Spleen (tissue), 11 donors: ENCODE measurements at regions not wholly inside any gene's neighbourhood (a gene's known extent, or its start where the extent isn't known, plus 50 kb on each side); places are given as distances from the start of the nearest gene placed in this dataset.

Experiments
- DNase-seq: peaks from one replicate; pipeline ENCODE4 v3.0.0-alpha.2; 2020
- H3K27ac ChIP-seq, 8 donors: fragments of 200-600 bp; sonication (generic) in 7 of 8; 1 replicate in 4 of 8; 2 replicates in 4 of 8; pipeline versions ENCODE4 v1.5.0 to v1.8.0; 2016 to 2021; ENCODE audit warnings: inconsistent platforms in 4 of 8, mild to moderate bottlenecking in 4 of 8, moderate library complexity in 1 of 8
- H3K27me3 ChIP-seq, 7 donors: fragments of 200-600 bp; sonication (generic) in 6 of 7; replicated peaks in 1 of 7; 1 replicate in 4 of 7; 2 replicates in 3 of 7; pipeline versions ENCODE4 v1.5.0 to v1.8.0; 2016 to 2021; ENCODE audit warnings: inconsistent platforms in 3 of 7, mild to moderate bottlenecking in 1 of 7
- H3K36me3 ChIP-seq, 6 donors: fragments of 200-600 bp; sonication (generic) in 5 of 6; 1 replicate in 4 of 6; 2 replicates in 2 of 6; pipeline versions ENCODE4 v1.5.0 to v1.8.0; 2016 to 2021; ENCODE audit warnings: inconsistent platforms in 2 of 6
- H3K4me1 ChIP-seq, 6 donors: fragments of 200-600 bp; sonication (generic) in 5 of 6; 1 replicate in 3 of 6; 2 replicates in 3 of 6; pipeline versions ENCODE4 v1.5.0 to v1.8.0; 2016 to 2021; ENCODE audit warnings: inconsistent platforms in 3 of 6
- H3K4me3 ChIP-seq, 8 donors: fragments of 200-600 bp; sonication (generic) in 7 of 8; 1 replicate in 4 of 8; 2 replicates in 4 of 8; pipeline versions ENCODE4 v1.5.0 to v1.8.0; 2016 to 2021; ENCODE audit warnings: inconsistent platforms in 4 of 8, mild to moderate bottlenecking in 4 of 8, moderate library complexity in 2 of 8
- H3K9me3 ChIP-seq, 8 donors: fragments of 200-600 bp; sonication (generic) in 7 of 8; 1 replicate in 4 of 8; 2 replicates in 4 of 8; pipeline versions ENCODE4 v1.5.0 to v1.8.0; 2016 to 2021; ENCODE audit warnings: inconsistent platforms in 4 of 8
- CTCF ChIP-seq, 11 experiments: fragments of 200-600 bp in 7 of 11; fragments of 450-650 bp in 4 of 11; sonication (generic) in 4 of 11; IDR thresholded peaks in 8 of 11; conservative IDR thresholded peaks in 3 of 11; 1 replicate in 7 of 11; 2 replicates in 4 of 11; pipeline versions ENCODE4 v1.4.0 to v1.8.0; 2016 to 2021; ENCODE audit warnings: antibody characterized with exemption in 11 of 11, inconsistent platforms in 4 of 11, mild to moderate bottlenecking in 1 of 11
- POLR2A ChIP-seq, 3 donors: fragments of 450-650 bp; IDR thresholded peaks; one replicate each; pipeline ENCODE4 v1.5.1; 2017; ENCODE audit warnings: antibody characterized with exemption in 3 of 3, mild to moderate bottlenecking in 1 of 3
- POLR2AphosphoS5 ChIP-seq, 3 donors: sonication (generic); formaldehyde crosslinking; IDR thresholded peaks; one replicate each; pipeline ENCODE4 v1.5.1; 2017; ENCODE audit warnings: antibody characterized with exemption in 3 of 3
- WGBS, 5 donors: extraction: QIAGEN DNeasy Blood & Tissue Kit in 3 of 5; methylation state at CpG; one replicate each; pipeline versions ENCODE4 v1.1.5 to v1.1.7; 2013 to 2018; 5-methylcytosine and 5-hydroxymethylcytosine counted together
- intact Hi-C: fragments of 100-400 bp; cut with DNase I; formaldehyde crosslinking; loops from one replicate; pipeline ENCODE4 v1.15.0; 2023; ENCODE audit warnings: low total_unique reads
- donor health status: healthy with polysubstance abuse.
- donor health status: DM: no; HTN: no; CAD: no; lungs with moderate emphysema.
- donor health status: DM: no; HTN: no; CAD: no.
- donor health status: Bipolar disorder and iron deficiency.
- donor health status: healthy.
- donor health status: DM: no; HTN: no; CAD: no.
- donor health status: DM: yes; HTN: yes; CAD: no.

DNA sequence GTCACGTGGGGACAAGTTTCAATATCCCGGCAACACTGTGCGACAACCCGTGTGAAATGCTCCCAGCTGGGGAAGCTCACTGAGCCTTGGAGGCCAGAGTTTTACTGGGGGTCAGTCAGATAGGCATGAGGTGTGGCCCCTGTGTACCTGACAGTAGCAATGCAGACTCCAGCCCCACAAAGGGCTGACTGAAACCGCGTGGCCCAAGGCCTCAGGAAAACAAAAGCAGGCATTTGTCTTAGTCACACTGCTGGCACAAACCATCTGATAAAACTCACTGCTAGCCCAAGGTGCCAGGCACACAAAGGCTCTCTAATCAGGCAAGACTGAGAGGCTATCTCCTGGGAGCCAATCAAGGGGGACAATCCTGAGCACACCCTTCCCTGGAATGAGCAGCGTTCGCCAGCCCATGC is 786.6 kb upstream of the RAB6C start:
- no peak overlapping the region for H3K4me3 ChIP-seq
- 80 to 93% (median 87%) methylated on average over 6 to 8 of the region's 8 CpGs for WGBS, 5 donors
- DNase-seq, result no peak
- no peak for TF ChIP-seq POLR2A (IDR thresholded peaks at IDR 0.05)
- TF ChIP-seq CTCF (IDR thresholded peaks at IDR 0.05 in 8 of 11, conservative IDR thresholded peaks at IDR 0.05 in 3 of 11), result no peak
- no peak for TF ChIP-seq POLR2AphosphoS5 (IDR thresholded peaks at IDR 0.05)
- no peaks in the 10 kb centered on the region for H3K36me3 ChIP-seq
- peaks cover 0 to 38% (median 4%) of the 10 kb centered on the region in 7 donors for H3K27me3 ChIP-seq
- intact Hi-C loops, result no loop called here
- no peak overlapping the region for H3K27ac ChIP-seq
- no peaks in the 10 kb centered on the region for H3K4me1 ChIP-seq
- H3K9me3 ChIP-seq, result no peaks in the 10 kb centered on the region

- no peaks in the 10 kb centered on the region for H3K4me1 ChIP-seq
- no peak for DNase-seq
- H3K27ac ChIP-seq, result no peak overlapping the region
- 57 to 69% (median 61%) methylated on average over 4 of the region's 4 CpGs for WGBS, 5 donors
- no peaks in the 10 kb centered on the region for H3K36me3 ChIP-seq
- TF ChIP-seq CTCF (IDR thresholded peaks at IDR 0.05 in 8 of 11, conservative IDR thresholded peaks at IDR 0.05 in 3 of 11) (no peak), POLR2A (IDR thresholded peaks at IDR 0.05) (no peak), POLR2AphosphoS5 (IDR thresholded peaks at IDR 0.05) (no peak)
- H3K9me3 ChIP-seq, result no peaks in the 10 kb centered on the region
- H3K4me3 ChIP-seq, result no peak overlapping the region
- peaks cover 0 to 35% (median 4%) of the 10 kb centered on the region in 7 donors for H3K27me3 ChIP-seq
- intact Hi-C loops, result no loop called here
Observed at GRCh38 chr2:129193961-129194360, 785.5 kb upstream of the RAB6C start.

DNA sequence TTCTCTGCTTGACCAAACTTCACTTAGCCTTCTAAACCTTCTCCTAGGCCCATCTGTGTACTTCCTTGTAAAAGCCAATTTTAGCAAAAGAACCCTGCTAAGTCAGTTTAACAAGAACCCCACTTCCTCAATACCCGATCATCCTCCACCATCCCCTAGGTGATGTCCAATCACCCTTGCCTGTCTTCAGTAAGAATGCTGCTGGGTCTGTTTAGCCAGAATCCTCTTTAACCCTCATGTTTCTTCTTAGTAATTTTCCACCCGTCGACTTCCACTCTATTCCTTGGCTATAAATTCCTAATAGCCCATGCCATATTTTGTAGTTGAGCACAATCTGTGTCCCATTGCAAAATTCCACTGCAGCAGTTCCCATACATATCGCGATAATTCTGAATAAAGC is 780.0 kb upstream of the RAB6C start:
- no peaks in the 10 kb centered on the region for H3K9me3 ChIP-seq
- no peak overlapping the region for H3K4me3 ChIP-seq
- WGBS, 5 donors, result 80 to 89% (median 83%) methylated on average over 5 of the region's 5 CpGs
- peaks cover 0 to 5% (median 0%) of the 10 kb centered on the region in 7 donors for H3K27me3 ChIP-seq
- H3K27ac ChIP-seq, result no peak overlapping the region
- no peak for TF ChIP-seq CTCF (IDR thresholded peaks at IDR 0.05 in 8 of 11, conservative IDR thresholded peaks at IDR 0.05 in 3 of 11)
- no peaks in the 10 kb centered on the region for H3K4me1 ChIP-seq
- H3K36me3 ChIP-seq, result no peaks in the 10 kb centered on the region
- intact Hi-C loops, result no loop called here
- DNase-seq, result no peak

DNA sequence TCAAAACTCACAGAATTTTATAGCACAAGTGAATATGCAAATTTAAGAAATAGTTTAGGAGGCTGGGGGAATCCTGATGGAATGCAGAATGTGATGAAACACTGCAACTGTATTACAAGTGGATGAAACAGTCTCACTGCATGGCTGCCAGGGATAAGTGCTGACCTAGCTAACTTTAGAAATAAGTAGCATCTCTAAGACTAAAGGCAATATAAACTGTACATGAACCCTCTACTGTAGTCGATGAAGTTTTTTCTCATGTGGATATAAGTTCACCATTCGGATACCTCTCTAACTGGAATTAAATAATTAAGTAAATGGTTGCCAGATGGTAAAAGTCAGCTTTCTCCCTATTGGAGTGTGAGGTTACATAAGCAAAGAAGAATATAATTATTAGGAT is 777.8 kb upstream of the RAB6C start:
- intact Hi-C loops, result no loop called here
- no peak for DNase-seq
- Histone ChIP-seq H3K27ac (no peak overlapping the region), H3K36me3 (no peaks in the 10 kb centered on the region), H3K4me3 (no peak overlapping the region), H3K4me1 (no peaks in the 10 kb centered on the region), H3K27me3 (peaks cover 0 to 5% (median 0%) of the 10 kb centered on the region in 7 donors), H3K9me3 (no peaks in the 10 kb centered on the region)
- WGBS, 5 donors, result 80 to 93% (median 88%) methylated on average over 2 of the region's 2 CpGs
- TF ChIP-seq CTCF (IDR thresholded peaks at IDR 0.05 in 8 of 11, conservative IDR thresholded peaks at IDR 0.05 in 3 of 11) (no peak), POLR2AphosphoS5 (IDR thresholded peaks at IDR 0.05) (no peak), POLR2A (IDR thresholded peaks at IDR 0.05) (no peak)
